SU-DHL-6 (cell line): ENCODE measurements at regions not wholly inside any gene's neighbourhood (a gene's known extent, or its start where the extent isn't known, plus 50 kb on each side); places are given as distances from the start of the nearest gene placed in this dataset.

Experiments used
- H2AFZ ChIP-seq: fragments of 200-600 bp; sonication (generic); 2 replicates; pipeline ENCODE4 v1.6.1; 2014; ENCODE audit warnings: low read depth, mild to moderate bottlenecking, moderate library complexity, mixed read lengths, antibody characterized with exemption, low read length; ENCODE audit not compliant: severe bottlenecking
- H3F3A ChIP-seq: fragments of 200-600 bp; shearing (Covaris generic); 2 replicates; pipeline ENCODE4 v1.6.0; 2016; ENCODE audit warnings: antibody characterized with exemption, mild to moderate bottlenecking; ENCODE audit not compliant: insufficient read depth
- H3K27ac ChIP-seq: fragments of 200-600 bp; sonication (generic); 2 replicates; pipeline ENCODE4 v1.5.1; 2016; ENCODE audit warnings: low read depth, mild to moderate bottlenecking, low read length, moderate library complexity, mixed read lengths
- H3K27me3 ChIP-seq: fragments of 200-600 bp; sonication (generic), shearing (Covaris generic); 2 replicates; pipeline ENCODE4 v1.6.0; 2014; ENCODE audit warnings: mild to moderate bottlenecking, low read length
- H3K36me3 ChIP-seq: fragments of 200-600 bp; sonication (generic); 2 replicates; pipeline ENCODE4 v1.6.1; 2014; ENCODE audit warnings: mild to moderate bottlenecking, low read length, mixed read lengths
- H3K4me2 ChIP-seq: fragments of 300-600, 200-600 bp; shearing (Covaris generic), sonication (generic); 2 replicates; pipeline ENCODE4 v1.6.0; 2014; ENCODE audit warnings: low read length, low read depth, mild to moderate bottlenecking; ENCODE audit not compliant: poor library complexity, severe bottlenecking
- H3K4me3 ChIP-seq: fragments of 200-600 bp; sonication (generic); 2 replicates; pipeline ENCODE4 v1.5.1; 2014; ENCODE audit warnings: antibody characterized with exemption, low read length, mild to moderate bottlenecking, mixed read lengths; ENCODE audit not compliant: insufficient read depth, poor library complexity, severe bottlenecking
- H3K79me2 ChIP-seq: fragments of 200-600 bp; sonication (generic); 2 replicates; pipeline ENCODE4 v1.6.1; 2014; ENCODE audit warnings: mild to moderate bottlenecking, low read length, moderate library complexity; ENCODE audit not compliant: insufficient read depth
- H3K9ac ChIP-seq: fragments of 200-600 bp; sonication (generic); 2 replicates; pipeline ENCODE4 v1.7.0; 2014; ENCODE audit warnings: mild to moderate bottlenecking, low read length
- H3K9me2 ChIP-seq: fragments of 200-600 bp; sonication (generic); replicated peaks from 2 replicates; pipeline ENCODE4 v1.6.1; 2014; ENCODE audit warnings: low read length; ENCODE audit not compliant: insufficient read depth
- H3K9me3 ChIP-seq: fragments of 200-600 bp; sonication (generic); 2 replicates; pipeline ENCODE4 v1.6.1; 2014; ENCODE audit warnings: low read length, mixed read lengths; ENCODE audit not compliant: insufficient read depth
- H4K20me1 ChIP-seq: fragments of 200-600 bp; sonication (generic); 2 replicates; pipeline ENCODE4 v1.6.1; 2014; ENCODE audit warnings: low read depth, mild to moderate bottlenecking, antibody characterized with exemption, low read length, moderate library complexity, mixed read lengths
- CTCF ChIP-seq: fragments of 200-600 bp; sonication (generic); IDR thresholded peaks from one replicate; pipeline ENCODE4 v1.5.1; 2017; ENCODE audit warnings: antibody characterized with exemption, mild to moderate bottlenecking, low read length, moderate library complexity; ENCODE audit not compliant: insufficient read depth, poor library complexity, severe bottlenecking
- EZH2phosphoT487 ChIP-seq: fragments of 200-600 bp; sonication (generic), shearing (Covaris generic); conservative IDR thresholded peaks from 2 replicates; pipeline ENCODE4 v1.6.1; 2018; ENCODE audit warnings: mild to moderate bottlenecking, antibody characterized with exemption, low read length, moderate library complexity, mixed read lengths

DNA sequence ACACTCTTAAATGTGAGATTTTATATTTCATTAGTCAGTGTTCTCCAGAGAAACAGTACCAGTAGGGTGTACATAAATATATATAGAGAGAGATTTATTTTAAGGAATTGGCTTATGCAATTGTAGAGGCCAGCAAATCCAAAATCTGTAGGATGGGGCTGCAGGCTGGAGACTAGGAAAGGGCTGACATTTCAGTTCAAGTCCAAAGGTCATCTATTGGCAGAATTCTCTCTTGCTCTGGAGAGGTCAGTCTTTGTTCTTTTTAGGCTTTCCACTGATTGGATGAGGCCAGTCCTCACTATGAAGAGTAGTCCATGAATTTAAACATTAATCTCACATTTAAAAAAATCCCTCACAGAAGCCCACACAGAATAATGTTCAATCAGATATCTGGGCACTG is 170.8 kb upstream of the NCKAP5 start:
- Histone ChIP-seq H3F3A (no peaks in the 10 kb centered on the region), H3K79me2 (no peaks in the 10 kb centered on the region), H3K9me2 (no peaks in the 10 kb centered on the region), H2AFZ (no peak overlapping the region), H4K20me1 (no peaks in the 10 kb centered on the region), H3K27me3 (no peaks in the 10 kb centered on the region; the same call in 1 of the 2 replicates), H3K4me2 (no peak overlapping the region), H3K36me3 (no peaks in the 10 kb centered on the region), H3K4me3 (no peak overlapping the region), H3K9ac (no peak overlapping the region), H3K9me3 (no peaks in the 10 kb centered on the region), H3K27ac (no peak overlapping the region)
- TF ChIP-seq EZH2phosphoT487 (no peak), CTCF (no peak)

- Histone ChIP-seq H3K9me2 (no peaks in the 10 kb centered on the region), H3K4me2 (no peak overlapping the region), H4K20me1 (no peaks in the 10 kb centered on the region), H3K9ac (no peak overlapping the region), H3K4me3 (no peak overlapping the region), H3K9me3 (no peaks in the 10 kb centered on the region), H3K27ac (no peak overlapping the region), H3K79me2 (no peaks in the 10 kb centered on the region), H3K36me3 (no peaks in the 10 kb centered on the region), H3F3A (no peaks in the 10 kb centered on the region), H2AFZ (no peak overlapping the region), H3K27me3 (no peaks in the 10 kb centered on the region; the same call in 1 of the 2 replicates)
- TF ChIP-seq CTCF (no peak), EZH2phosphoT487 (no peak)
Measured at GRCh38 chr2:133740500-133740899, 172.2 kb upstream of the NCKAP5 start.

- Histone ChIP-seq H3K79me2 (no peaks in the 10 kb centered on the region), H2AFZ (no peak overlapping the region), H3K27me3 (no peaks in the 10 kb centered on the region), H4K20me1 (no peaks in the 10 kb centered on the region), H3K9ac (no peak overlapping the region), H3K9me2 (no peaks in the 10 kb centered on the region), H3K9me3 (no peaks in the 10 kb centered on the region), H3K27ac (no peak overlapping the region), H3F3A (no peaks in the 10 kb centered on the region), H3K4me2 (no peak overlapping the region), H3K4me3 (no peak overlapping the region), H3K36me3 (no peaks in the 10 kb centered on the region)
- TF ChIP-seq CTCF, result no peak
- TF ChIP-seq EZH2phosphoT487, result no peak
Measured at GRCh38 chr2:133748007-133748700, 179.9 kb upstream of the NCKAP5 start.
